ENCODE measurements at regions not wholly inside any gene's neighbourhood (a gene's known extent, or its start where the extent isn't known, plus 50 kb on each side); places are given as distances from the start of the nearest gene placed in this dataset.

DNA sequence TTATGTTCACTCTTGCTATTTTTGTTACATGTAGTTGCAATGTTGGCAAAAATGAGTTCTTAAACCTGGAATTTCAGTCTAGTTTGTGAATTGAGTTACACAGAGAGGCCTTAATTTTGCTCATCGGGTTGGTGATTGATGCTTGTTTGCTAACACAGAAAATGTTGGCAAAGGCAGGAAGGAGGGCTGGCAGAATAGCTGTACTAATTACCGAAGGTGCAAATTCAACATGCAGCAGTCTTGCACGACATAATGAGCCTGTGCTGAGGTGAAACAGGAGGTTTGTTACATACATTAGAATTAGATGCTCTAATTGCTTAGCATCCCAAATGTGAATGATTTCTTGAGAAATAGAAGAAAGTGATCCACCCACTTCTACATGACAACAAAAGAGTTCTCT lies 475.0 kb upstream of the TOM1L1 start (continued):
- TF ChIP-seq, protein P1, sequence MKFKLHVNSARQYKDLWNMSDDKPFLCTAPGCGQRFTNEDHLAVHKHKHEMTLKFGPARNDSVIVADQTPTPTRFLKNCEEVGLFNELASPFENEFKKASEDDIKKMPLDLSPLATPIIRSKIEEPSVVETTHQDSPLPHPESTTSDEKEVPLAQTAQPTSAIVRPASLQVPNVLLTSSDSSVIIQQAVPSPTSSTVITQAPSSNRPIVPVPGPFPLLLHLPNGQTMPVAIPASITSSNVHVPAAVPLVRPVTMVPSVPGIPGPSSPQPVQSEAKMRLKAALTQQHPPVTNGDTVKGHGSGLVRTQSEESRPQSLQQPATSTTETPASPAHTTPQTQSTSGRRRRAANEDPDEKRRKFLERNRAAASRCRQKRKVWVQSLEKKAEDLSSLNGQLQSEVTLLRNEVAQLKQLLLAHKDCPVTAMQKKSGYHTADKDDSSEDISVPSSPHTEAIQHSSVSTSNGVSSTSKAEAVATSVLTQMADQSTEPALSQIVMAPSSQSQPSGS (IDR thresholded peaks at IDR 0.05; ENCODE audit: low read length) = no peak
- TF ChIP-seq CEBPB (IDR thresholded peaks at IDR 0.05; ENCODE audit: low read depth, low read length) (no peak), GTF2F1 (IDR thresholded peaks at IDR 0.05; ENCODE audit: borderline replicate concordance, low read depth, low read length) (no peak)
